22Rv1 (cell line): ENCODE measurements at regions not wholly inside any gene's neighbourhood (a gene's known extent, or its start where the extent isn't known, plus 50 kb on each side); places are given as distances from the start of the nearest gene placed in this dataset.
A peak's percentile ranks its signal among the peaks of the same experiment; 100 is the strongest.

ENCODE experiments used
- H3K27ac ChIP-seq: fragments of 450-650 bp; 2 replicates; pipeline ENCODE4 v1.5.1; 2017
- ZFX ChIP-seq: fragments of 450-650 bp; IDR thresholded peaks from 2 replicates; pipeline ENCODE4 v1.6.1; 2017; ENCODE audit warnings: antibody characterized with exemption, borderline replicate concordance
- TF ChIP-seq, protein P1 (sequence below): fragments of 450-650 bp; IDR thresholded peaks from 2 replicates; pipeline ENCODE4 v1.5.1; 2017; ENCODE audit warnings: mild to moderate bottlenecking

DNA sequence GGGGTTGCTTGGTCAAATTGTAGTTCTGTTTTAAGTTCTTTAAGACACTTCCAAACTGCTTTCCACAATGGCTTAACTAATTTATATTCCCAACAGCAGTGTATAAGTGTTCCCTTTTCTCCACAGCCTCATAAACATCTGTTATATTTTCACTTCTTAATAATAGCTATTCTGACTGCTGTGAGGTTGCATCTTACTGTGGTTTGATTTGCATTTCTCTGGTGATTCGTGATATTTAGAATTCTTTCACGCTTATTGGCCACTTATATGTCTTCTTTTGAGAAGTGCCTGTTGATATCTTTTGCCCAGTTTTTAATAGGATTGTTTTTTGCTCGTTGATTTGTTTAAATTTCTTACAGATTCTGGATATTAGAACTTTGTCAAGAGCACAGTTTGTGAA lies 278.6 kb upstream of the ITM2A start:
- no peak overlapping the region for H3K27ac ChIP-seq
- no peak for TF ChIP-seq ZFX
- TF ChIP-seq, protein P1, sequence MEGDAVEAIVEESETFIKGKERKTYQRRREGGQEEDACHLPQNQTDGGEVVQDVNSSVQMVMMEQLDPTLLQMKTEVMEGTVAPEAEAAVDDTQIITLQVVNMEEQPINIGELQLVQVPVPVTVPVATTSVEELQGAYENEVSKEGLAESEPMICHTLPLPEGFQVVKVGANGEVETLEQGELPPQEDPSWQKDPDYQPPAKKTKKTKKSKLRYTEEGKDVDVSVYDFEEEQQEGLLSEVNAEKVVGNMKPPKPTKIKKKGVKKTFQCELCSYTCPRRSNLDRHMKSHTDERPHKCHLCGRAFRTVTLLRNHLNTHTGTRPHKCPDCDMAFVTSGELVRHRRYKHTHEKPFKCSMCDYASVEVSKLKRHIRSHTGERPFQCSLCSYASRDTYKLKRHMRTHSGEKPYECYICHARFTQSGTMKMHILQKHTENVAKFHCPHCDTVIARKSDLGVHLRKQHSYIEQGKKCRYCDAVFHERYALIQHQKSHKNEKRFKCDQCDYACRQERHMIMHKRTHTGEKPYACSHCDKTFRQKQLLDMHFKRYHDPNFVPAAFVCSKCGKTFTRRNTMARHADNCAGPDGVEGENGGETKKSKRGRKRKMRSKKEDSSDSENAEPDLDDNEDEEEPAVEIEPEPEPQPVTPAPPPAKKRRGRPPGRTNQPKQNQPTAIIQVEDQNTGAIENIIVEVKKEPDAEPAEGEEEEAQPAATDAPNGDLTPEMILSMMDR = no peak

DNA sequence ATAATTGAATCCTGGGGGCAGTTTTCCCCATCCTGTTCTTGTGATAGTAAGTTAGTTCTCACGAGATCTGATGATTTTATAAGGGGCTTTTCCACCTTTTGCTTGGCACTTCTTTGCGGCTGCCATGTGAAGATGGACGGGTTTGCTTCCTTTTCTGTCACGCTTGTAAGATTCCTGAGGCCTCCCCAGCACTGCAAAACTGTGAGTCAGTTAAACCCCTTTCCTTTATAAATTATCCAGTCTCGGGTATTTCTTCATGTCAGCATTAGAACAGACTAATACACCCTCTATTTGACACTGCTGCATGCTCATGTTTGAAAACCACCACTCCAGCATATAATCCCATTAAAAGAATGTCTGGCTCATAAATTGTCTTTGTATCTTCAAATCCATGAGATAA lies 264.4 kb upstream of the ITM2A start:
- peak overlapping the region; percentile 63 for H3K27ac ChIP-seq
- TF ChIP-seq, protein P1 = no peak
- no peak for TF ChIP-seq ZFX

DNA sequence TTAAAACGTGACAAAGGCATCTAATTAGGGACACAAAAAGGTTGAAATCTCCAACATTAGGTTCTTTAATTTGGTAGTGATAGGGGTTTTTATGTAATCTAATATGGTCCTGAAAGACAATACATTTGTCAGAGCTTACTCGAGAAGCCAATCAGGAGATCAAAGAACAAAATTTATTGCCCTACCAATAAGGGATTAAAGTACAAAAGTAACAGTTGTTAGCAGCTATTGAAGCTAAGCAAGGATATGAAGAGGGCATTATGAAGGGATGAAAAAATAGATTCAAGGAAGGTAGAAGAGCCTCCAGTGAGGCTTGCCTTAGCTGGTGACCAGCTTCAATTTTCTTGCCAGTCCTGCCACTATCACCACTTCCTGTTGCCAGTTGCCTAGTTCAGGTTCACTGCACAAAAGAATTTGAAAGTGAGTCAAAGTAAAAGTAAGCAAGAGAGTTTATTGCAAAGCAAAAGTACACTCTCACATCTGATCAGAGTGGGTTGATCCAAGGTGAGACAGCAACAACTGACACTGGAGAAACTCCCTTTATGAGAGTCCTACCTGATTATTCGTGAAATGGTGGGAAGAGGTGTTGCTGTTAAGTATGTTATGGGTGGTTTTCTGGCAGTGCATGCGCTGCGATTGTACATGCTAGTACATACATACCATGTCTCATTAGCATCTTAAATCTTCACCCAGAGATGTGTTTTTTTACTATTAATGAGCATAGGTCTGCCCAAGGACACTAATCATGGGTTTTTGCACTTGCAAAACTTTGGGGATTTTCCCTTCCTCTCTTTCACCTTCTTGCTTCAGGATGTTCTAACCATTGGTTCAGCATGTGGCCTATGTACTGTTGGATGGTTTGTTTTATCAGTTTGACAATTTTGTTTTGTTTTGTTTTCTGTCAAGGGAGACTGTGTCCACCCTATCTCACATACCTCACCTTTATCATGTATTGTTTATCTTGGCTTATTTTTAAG lies 263.2 kb upstream of the ITM2A start:
- TF ChIP-seq, protein P1 = no peak
- no peak for TF ChIP-seq ZFX
- peak overlapping the region; percentile 63 for H3K27ac ChIP-seq

DNA sequence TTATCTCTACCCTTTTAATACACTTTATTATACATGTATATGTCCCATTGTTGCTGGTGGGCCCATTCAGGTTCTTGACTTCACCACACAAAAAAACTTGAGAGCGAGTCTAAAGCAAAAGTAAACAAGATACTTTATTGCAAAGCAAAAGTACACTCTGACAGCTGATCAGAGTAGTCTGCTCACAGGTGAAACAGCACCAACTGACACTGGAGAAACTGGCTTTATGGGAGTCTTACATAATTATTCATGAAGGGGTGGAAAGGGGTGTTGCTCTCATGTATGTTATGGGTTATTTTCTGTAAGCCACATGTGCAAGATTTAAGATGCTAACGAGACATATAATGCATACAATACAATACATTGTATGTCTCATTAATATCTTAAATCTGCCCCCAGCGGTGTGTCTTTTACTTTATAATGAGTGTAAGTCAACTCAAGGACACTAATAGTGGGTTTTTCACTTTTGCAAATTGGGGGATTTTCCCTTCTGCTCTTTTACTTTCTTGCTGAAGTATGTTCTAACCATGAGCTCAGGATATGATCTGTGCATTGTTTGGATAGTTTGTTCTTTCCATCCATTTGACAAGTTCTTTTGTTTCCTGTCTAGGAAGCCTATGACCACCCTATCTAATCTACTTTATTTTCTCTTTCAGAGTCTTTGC lies 256.1 kb upstream of the ITM2A start:
- TF ChIP-seq ZFX = no peak
- TF ChIP-seq, protein P1 = no peak
- no peak overlapping the region for H3K27ac ChIP-seq

DNA sequence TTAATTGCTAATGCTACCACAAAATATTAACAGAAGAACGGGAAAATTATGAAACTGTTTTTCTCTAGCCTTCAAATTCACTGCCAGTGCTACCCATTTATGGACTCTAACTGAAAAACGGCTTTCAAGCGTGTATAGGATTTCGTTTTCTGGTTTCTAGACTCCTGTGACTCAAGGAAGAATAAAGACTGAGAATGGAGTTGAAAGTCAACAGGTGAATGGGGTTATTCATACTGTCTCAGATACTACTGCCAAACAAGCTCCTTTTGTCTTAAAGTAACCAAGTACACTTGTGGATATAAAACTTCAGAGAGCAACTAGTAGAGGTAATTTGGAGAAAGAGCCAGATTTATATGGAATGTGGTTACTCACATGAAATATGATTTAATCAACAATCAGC lies 251.1 kb upstream of the ITM2A start:
- no peak overlapping the region for H3K27ac ChIP-seq
- no peak for TF ChIP-seq ZFX
- TF ChIP-seq, protein P1 = no peak

DNA sequence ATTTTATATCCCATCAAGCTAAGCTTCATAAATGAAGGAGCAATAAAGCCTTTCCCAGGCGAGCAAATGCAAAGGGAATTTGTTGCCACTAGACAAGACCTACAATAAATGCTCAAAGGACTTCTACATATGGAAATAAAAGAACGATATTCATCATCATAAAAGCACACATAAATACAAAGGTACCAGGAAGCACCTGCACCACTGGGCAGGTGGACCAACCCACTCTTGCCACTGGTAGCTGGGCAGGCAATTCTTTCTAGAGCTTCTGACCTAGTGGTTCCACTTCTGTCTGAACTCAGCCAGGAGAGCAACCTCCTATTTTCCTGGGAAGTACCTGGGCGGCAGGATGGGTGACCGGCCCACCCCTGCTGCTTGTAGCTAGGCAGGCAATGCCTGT lies 237.2 kb upstream of the ITM2A start:
- no peak overlapping the region for H3K27ac ChIP-seq
- TF ChIP-seq, protein P1 = no peak
- no peak for TF ChIP-seq ZFX
